ENCODE measurements at regions not wholly inside any gene's neighbourhood (a gene's known extent, or its start where the extent isn't known, plus 50 kb on each side); places are given as distances from the start of the nearest gene placed in this dataset.
"Not testable (repeated sequence)": the region's sequence is repeated elsewhere in the genome, so short reads cannot be mapped to it uniquely, and the experiment has no call there.

DNA sequence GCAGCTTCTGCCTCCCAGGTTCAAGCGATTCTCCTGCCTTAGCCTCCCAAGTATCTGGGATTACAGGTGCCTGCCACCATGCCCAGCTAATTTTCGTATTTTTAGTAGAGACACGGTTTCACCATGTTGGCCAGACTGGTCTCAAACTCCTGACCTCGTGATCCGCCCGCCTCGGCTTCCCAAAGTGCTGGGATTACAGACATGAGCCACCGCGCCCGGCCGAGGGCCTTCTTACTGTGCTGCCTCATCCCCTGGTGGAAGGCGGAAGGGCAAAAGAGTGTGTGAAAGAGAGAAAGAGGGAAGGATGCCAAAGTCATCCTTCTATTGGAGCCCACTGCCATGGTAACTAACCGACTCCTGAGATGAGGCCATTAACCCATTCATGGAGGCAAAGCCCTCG is 399.4 kb upstream of the TENM3 start:
- not testable (repeated sequence) for H3K56ac ChIP-seq (ENCODE audit: extremely low read depth, insufficient read depth, low read length)

More for the DNA sequence above, 399.4 kb upstream of the TENM3 start:
- H2BK20ac ChIP-seq (ENCODE audit: low read depth, low read length); H3K4me1 ChIP-seq (ENCODE audit: control insufficient read depth, insufficient read depth, low read length); ATAC-seq (ENCODE audit: low read depth); H3K14ac ChIP-seq (replicated peaks; ENCODE audit: low read depth, low read length); H3K9me3 ChIP-seq (ENCODE audit: control insufficient read depth, insufficient read depth, low read length); H2BK120ac ChIP-seq (ENCODE audit: low read depth, low read length); H3K79me1 ChIP-seq (ENCODE audit: low read depth in 1 of 2, low read length in 2 of 2); H3K4me3 ChIP-seq (ENCODE audit: insufficient read depth, low read depth, low read length); in situ Hi-C loops (cut with MboI; ENCODE audit: low sequenced_read_pairs); H3K18ac ChIP-seq (ENCODE audit: low read depth, low read length); H2BK15ac ChIP-seq (ENCODE audit: low read depth, low read length); H4K8ac ChIP-seq (ENCODE audit: low read depth in 2 of 2, low read length in 2 of 2); DNase-seq; CTCF ChIA-PET; H4K5ac ChIP-seq (ENCODE audit: low read depth, low read length); BruUV-seq (replicated peaks); H4K91ac ChIP-seq (ENCODE audit: insufficient read depth, low read depth, low read length); H3K27me3 ChIP-seq (ENCODE audit: control insufficient read depth, insufficient read depth, low read length); H3K36me3 ChIP-seq (ENCODE audit: control insufficient read depth, insufficient read depth, low read length); H3K27ac ChIP-seq (ENCODE audit: insufficient read depth, low read length); H3K9me1 ChIP-seq (ENCODE audit: insufficient read depth, low read length); H2AK5ac ChIP-seq (ENCODE audit: low read depth, low read length); H4K20me1 ChIP-seq (ENCODE audit: insufficient read depth, low read length); H2AK9ac ChIP-seq (replicated peaks; ENCODE audit: low read depth, low read length, poor library complexity); H2BK5ac ChIP-seq (ENCODE audit: low read depth, low read length, poor library complexity, severe bottlenecking); H2AFZ ChIP-seq (replicated peaks; ENCODE audit: low read length, poor library complexity); intact Hi-C loops (cut with micrococcal nuclease); POLR2A ChIA-PET (ENCODE audit: unreplicated experiment); H3K9ac ChIP-seq (ENCODE audit: low read depth, low read length); H3K23ac ChIP-seq (ENCODE audit: low read depth, low read length); H3K4me2 ChIP-seq (ENCODE audit: low read depth, low read length); dilution Hi-C loops (cut with HindIII; ENCODE audit: low sequenced_read_pairs, unreplicated experiment); H3K4ac ChIP-seq (ENCODE audit: low read depth, low read length): not testable (repeated sequence)
- 88% methylated on average over 2 of the region's 14 CpGs; no CpG with 5 or more reads in 1 of the 2 experiments for WGBS, 2 experiments (ENCODE audit: extremely low coverage in 2 of 2, insufficient read length in 1 of 2)

Measured in IMR-90 (cell line).